ENCODE measurements at regions not wholly inside any gene's neighbourhood (a gene's known extent, or its start where the extent isn't known, plus 50 kb on each side); places are given as distances from the start of the nearest gene placed in this dataset.
"Not testable (repeated sequence)": the region's sequence is repeated elsewhere in the genome, so short reads cannot be mapped to it uniquely, and the experiment has no call there.

GRCh38 chr1:146883190-146883589 lies 54.9 kb upstream of the NBPF12 start:
- H3K27ac ChIP-seq: not testable (repeated sequence)

GRCh38 chr1:146881096-146881495 lies 57.0 kb upstream of the NBPF12 start:
- not testable (repeated sequence) for H3K27ac ChIP-seq

GRCh38 chr1:146863799-146864319 lies 74.3 kb upstream of the NBPF12 start:
- H3K27ac ChIP-seq: not testable (repeated sequence)

GRCh38 chr1:146853147-146853546 lies 85.0 kb upstream of the NBPF12 start:
- not testable (repeated sequence) for H3K27ac ChIP-seq

GRCh38 chr1:146850352-146850889 lies 87.7 kb upstream of the NBPF12 start:
- not testable (repeated sequence) for H3K27ac ChIP-seq

GRCh38 chr1:146838725-146839124 lies 99.4 kb upstream of the NBPF12 start:
- H3K27ac ChIP-seq: not testable (repeated sequence)

GRCh38 chr1:146826957-146827356 lies 111.2 kb upstream of the NBPF12 start:
- H3K27ac ChIP-seq: not testable (repeated sequence)

GRCh38 chr1:146794236-146794635 lies 143.9 kb upstream of the NBPF12 start:
- not testable (repeated sequence) for H3K27ac ChIP-seq

GRCh38 chr1:146792725-146793124 lies 145.4 kb upstream of the NBPF12 start:
- not testable (repeated sequence) for H3K27ac ChIP-seq

- H3K27ac ChIP-seq: not testable (repeated sequence)
Measured at GRCh38 chr1:146784212-146784940, 153.7 kb upstream of the NBPF12 start.

GRCh38 chr1:146781235-146781634 lies 156.9 kb upstream of the NBPF12 start:
- not testable (repeated sequence) for H3K27ac ChIP-seq

- H3K27ac ChIP-seq: not testable (repeated sequence)
Measured at GRCh38 chr1:146777826-146778602, 160.1 kb upstream of the NBPF12 start.

- H3K27ac ChIP-seq: not testable (repeated sequence)
Measured at GRCh38 chr1:146774988-146775387, 163.1 kb upstream of the NBPF12 start.

GRCh38 chr1:146774271-146774670 lies 163.9 kb upstream of the NBPF12 start:
- H3K27ac ChIP-seq: not testable (repeated sequence)

GRCh38 chr1:146771409-146771808 lies 166.7 kb upstream of the NBPF12 start:
- H3K27ac ChIP-seq: not testable (repeated sequence)

- not testable (repeated sequence) for H3K27ac ChIP-seq
Measured at GRCh38 chr1:146770998-146771397, 167.1 kb upstream of the NBPF12 start.

- H3K27ac ChIP-seq: not testable (repeated sequence)
Measured at GRCh38 chr1:146763234-146763633, 174.9 kb upstream of the NBPF12 start.

GRCh38 chr1:146756858-146757257 lies 181.3 kb upstream of the NBPF12 start:
- not testable (repeated sequence) for H3K27ac ChIP-seq

GRCh38 chr1:146748686-146749085 lies 189.4 kb upstream of the NBPF12 start:
- H3K27ac ChIP-seq: not testable (repeated sequence)

GRCh38 chr1:146731981-146732680 lies 206.0 kb upstream of the NBPF12 start:
- H3K27ac ChIP-seq: not testable (repeated sequence)

GRCh38 chr1:146729642-146730344 lies 208.3 kb upstream of the NBPF12 start:
- not testable (repeated sequence) for H3K27ac ChIP-seq

GRCh38 chr1:146715054-146715453 lies 223.1 kb upstream of the NBPF12 start:
- H3K27ac ChIP-seq: not testable (repeated sequence)

All from VCaP (cell line).